Hepatocyte (in vitro differentiated cells): ENCODE measurements at regions not wholly inside any gene's neighbourhood (a gene's known extent, or its start where the extent isn't known, plus 50 kb on each side); places are given as distances from the start of the nearest gene placed in this dataset.

Experiments used
- CTCF ChIP-seq: fragments of 200-600 bp; sonication (generic); IDR thresholded peaks from 2 replicates; pipeline ENCODE4 v1.5.1; 2016; ENCODE audit warnings: antibody characterized with exemption, mild to moderate bottlenecking; ENCODE audit not compliant: poor library complexity
- EZH2 ChIP-seq: fragments of 200-600 bp; sonication (generic); IDR thresholded peaks from 2 replicates; pipeline ENCODE4 v1.6.1; 2016; ENCODE audit warnings: antibody characterized with exemption, mild to moderate bottlenecking, borderline replicate concordance

GRCh38 chr2:123209202-123209601 is 815.9 kb upstream of the CNTNAP5 start:
- TF ChIP-seq CTCF (no peak), EZH2 (no peak)
